Skeletal muscle tissue (tissue), 3 donors: ENCODE measurements at regions not wholly inside any gene's neighbourhood (a gene's known extent, or its start where the extent isn't known, plus 50 kb on each side); places are given as distances from the start of the nearest gene placed in this dataset.

ENCODE experiments used
- H3K27ac ChIP-seq: one replicate; pipeline ENCODE4 v1.7.0; 2013; ENCODE audit warnings: mild to moderate bottlenecking, low read depth, low read length, inconsistent platforms
- H3K27me3 ChIP-seq, 3 donors: one replicate each; pipeline ENCODE4 v1.7.0; 2013; ENCODE audit warnings: low read length in 3 of 3; ENCODE audit not compliant: control insufficient read depth in 3 of 3, insufficient read depth in 3 of 3
- H3K36me3 ChIP-seq, 3 donors: one replicate each; pipeline ENCODE4 v1.7.0; 2013; ENCODE audit warnings: low read length in 3 of 3; ENCODE audit not compliant: control insufficient read depth in 3 of 3, insufficient read depth in 3 of 3
- H3K4me1 ChIP-seq, 3 donors: one replicate each; pipeline ENCODE4 v1.7.0; 2013; ENCODE audit warnings: low read length in 3 of 3, mild to moderate bottlenecking in 3 of 3; ENCODE audit not compliant: control insufficient read depth in 3 of 3, insufficient read depth in 3 of 3
- H3K4me3 ChIP-seq, 3 donors: one replicate each; pipeline ENCODE4 v1.7.0; 2013; ENCODE audit warnings: low read length in 3 of 3
- H3K9ac ChIP-seq, 3 donors: one replicate each; pipeline ENCODE4 v1.7.0; 2013; ENCODE audit warnings: low read length in 3 of 3, mild to moderate bottlenecking in 3 of 3, moderate library complexity in 2 of 3, low read depth in 1 of 3
- H3K9me3 ChIP-seq, 3 donors: one replicate each; pipeline ENCODE4 v1.7.0; 2013; ENCODE audit warnings: low read length in 3 of 3; ENCODE audit not compliant: control insufficient read depth in 3 of 3
- donor health status: Osteomylitis.

GRCh38 chr20:24144371-24144770 is 155.8 kb upstream of the GGTLC1 start:
- no peaks in the 10 kb centered on the region for H3K36me3 ChIP-seq
- H3K4me1 ChIP-seq: no peaks in the 10 kb centered on the region
- H3K9ac ChIP-seq: no peak overlapping the region
- no peak overlapping the region for H3K4me3 ChIP-seq
- H3K27ac ChIP-seq: no peak overlapping the region
- H3K27me3 ChIP-seq: no peaks in the 10 kb centered on the region
- peaks cover 0 to 3% (median 3%) of the 10 kb centered on the region in 3 donors for H3K9me3 ChIP-seq

GRCh38 chr20:24141111-24141510 is 152.5 kb upstream of the GGTLC1 start:
- peaks cover 0 to 3% (median 0%) of the 10 kb centered on the region in 3 donors for H3K9me3 ChIP-seq
- H3K27me3 ChIP-seq: peaks cover 0 to 4% (median 3%) of the 10 kb centered on the region in 3 donors
- no peak overlapping the region for H3K4me3 ChIP-seq
- H3K9ac ChIP-seq: no peak overlapping the region
- H3K36me3 ChIP-seq: no peaks in the 10 kb centered on the region
- H3K4me1 ChIP-seq: no peaks in the 10 kb centered on the region
- no peak overlapping the region for H3K27ac ChIP-seq

- Histone ChIP-seq H3K27me3 (peaks cover 0 to 4% (median 3%) of the 10 kb centered on the region in 3 donors), H3K9ac (no peak overlapping the region), H3K9me3 (peaks cover 0 to 3% (median 0%) of the 10 kb centered on the region in 3 donors), H3K4me1 (no peaks in the 10 kb centered on the region), H3K27ac (no peak overlapping the region), H3K4me3 (no peak overlapping the region), H3K36me3 (no peaks in the 10 kb centered on the region)
Observed at GRCh38 chr20:24139846-24140245, 151.3 kb upstream of the GGTLC1 start.

- Histone ChIP-seq H3K27me3 (peaks cover 0 to 4% (median 3%) of the 10 kb centered on the region in 3 donors), H3K9ac (no peak overlapping the region), H3K27ac (no peak overlapping the region), H3K4me3 (no peak overlapping the region), H3K36me3 (no peaks in the 10 kb centered on the region), H3K4me1 (no peaks in the 10 kb centered on the region), H3K9me3 (peaks cover 0 to 3% (median 0%) of the 10 kb centered on the region in 3 donors)
Observed at GRCh38 chr20:24138951-24139350, 150.4 kb upstream of the GGTLC1 start.

- Histone ChIP-seq H3K4me3 (no peak overlapping the region), H3K36me3 (no peaks in the 10 kb centered on the region), H3K27me3 (peaks cover 0 to 4% (median 3%) of the 10 kb centered on the region in 3 donors), H3K4me1 (no peaks in the 10 kb centered on the region), H3K9ac (no peak overlapping the region), H3K27ac (no peak overlapping the region), H3K9me3 (peaks cover 0 to 3% (median 0%) of the 10 kb centered on the region in 3 donors)
Observed at GRCh38 chr20:24138196-24138857, 149.7 kb upstream of the GGTLC1 start.

- peaks cover 0 to 4% (median 3%) of the 10 kb centered on the region in 3 donors for H3K27me3 ChIP-seq
- H3K27ac ChIP-seq: no peak overlapping the region
- H3K36me3 ChIP-seq: no peaks in the 10 kb centered on the region
- no peaks in the 10 kb centered on the region for H3K4me1 ChIP-seq
- H3K9ac ChIP-seq: no peak overlapping the region
- H3K4me3 ChIP-seq: no peak overlapping the region
- H3K9me3 ChIP-seq: peaks cover 0 to 3% (median 0%) of the 10 kb centered on the region in 3 donors
Observed at GRCh38 chr20:24136659-24137246, 148.2 kb upstream of the GGTLC1 start.

GRCh38 chr20:24135781-24136180 is 147.2 kb upstream of the GGTLC1 start:
- H3K9me3 ChIP-seq: no peaks in the 10 kb centered on the region
- no peak overlapping the region for H3K4me3 ChIP-seq
- peaks cover 0 to 4% (median 3%) of the 10 kb centered on the region in 3 donors for H3K27me3 ChIP-seq
- H3K36me3 ChIP-seq: no peaks in the 10 kb centered on the region
- no peak overlapping the region for H3K9ac ChIP-seq
- H3K27ac ChIP-seq: no peak overlapping the region
- no peaks in the 10 kb centered on the region for H3K4me1 ChIP-seq

GRCh38 chr20:24134930-24135329 is 146.4 kb upstream of the GGTLC1 start:
- H3K27ac ChIP-seq: no peak overlapping the region
- H3K4me1 ChIP-seq: no peaks in the 10 kb centered on the region
- no peaks in the 10 kb centered on the region for H3K9me3 ChIP-seq
- H3K9ac ChIP-seq: no peak overlapping the region
- H3K4me3 ChIP-seq: no peak overlapping the region
- H3K36me3 ChIP-seq: no peaks in the 10 kb centered on the region
- H3K27me3 ChIP-seq: peaks cover 0 to 4% (median 3%) of the 10 kb centered on the region in 3 donors

- H3K27me3 ChIP-seq: peaks cover 0 to 4% (median 3%) of the 10 kb centered on the region in 3 donors
- H3K9me3 ChIP-seq: no peaks in the 10 kb centered on the region
- H3K4me3 ChIP-seq: no peak overlapping the region
- no peaks in the 10 kb centered on the region for H3K4me1 ChIP-seq
- H3K27ac ChIP-seq: no peak overlapping the region
- no peak overlapping the region for H3K9ac ChIP-seq
- H3K36me3 ChIP-seq: no peaks in the 10 kb centered on the region
Observed at GRCh38 chr20:24134284-24134683, 145.7 kb upstream of the GGTLC1 start.

- H3K9ac ChIP-seq: no peak overlapping the region
- no peaks in the 10 kb centered on the region for H3K9me3 ChIP-seq
- no peak overlapping the region for H3K4me3 ChIP-seq
- H3K36me3 ChIP-seq: no peaks in the 10 kb centered on the region
- no peaks in the 10 kb centered on the region for H3K27me3 ChIP-seq
- H3K27ac ChIP-seq: no peak overlapping the region
- no peaks in the 10 kb centered on the region for H3K4me1 ChIP-seq
Observed at GRCh38 chr20:24132246-24132645, 143.7 kb upstream of the GGTLC1 start.
